Amniotic epithelial cell (primary cell): ENCODE measurements at regions not wholly inside any gene's neighbourhood (a gene's known extent, or its start where the extent isn't known, plus 50 kb on each side); places are given as distances from the start of the nearest gene placed in this dataset.
"Not testable (repeated sequence)": the region's sequence is repeated elsewhere in the genome, so short reads cannot be mapped to it uniquely, and the experiment has no call there.

Source experiments
- DNase-seq: peaks from one replicate; pipeline ENCODE4 v3.0.0-alpha.2; 2010; ENCODE audit warnings: low read depth

DNA sequence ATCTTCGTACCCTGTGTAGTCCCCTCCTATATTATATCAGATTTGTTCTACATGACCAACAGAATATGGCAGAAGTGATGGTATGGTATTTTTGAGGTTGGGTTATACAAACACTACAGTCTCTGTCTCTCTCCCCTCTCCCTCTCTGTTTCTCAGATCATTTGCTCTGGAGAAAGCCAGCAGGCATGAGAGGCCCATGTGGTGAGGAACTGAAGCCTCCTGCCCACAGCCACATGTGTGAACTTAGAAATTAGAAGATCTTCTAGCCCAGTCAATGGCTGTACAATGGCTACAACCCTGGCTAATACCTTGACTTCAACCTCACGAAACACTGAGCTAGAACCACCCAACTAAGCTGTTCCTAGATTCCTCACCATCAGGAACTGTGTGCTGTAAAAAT, 250.6 kb downstream of the SMAD2 start:
- DNase-seq = no peak

DNA sequence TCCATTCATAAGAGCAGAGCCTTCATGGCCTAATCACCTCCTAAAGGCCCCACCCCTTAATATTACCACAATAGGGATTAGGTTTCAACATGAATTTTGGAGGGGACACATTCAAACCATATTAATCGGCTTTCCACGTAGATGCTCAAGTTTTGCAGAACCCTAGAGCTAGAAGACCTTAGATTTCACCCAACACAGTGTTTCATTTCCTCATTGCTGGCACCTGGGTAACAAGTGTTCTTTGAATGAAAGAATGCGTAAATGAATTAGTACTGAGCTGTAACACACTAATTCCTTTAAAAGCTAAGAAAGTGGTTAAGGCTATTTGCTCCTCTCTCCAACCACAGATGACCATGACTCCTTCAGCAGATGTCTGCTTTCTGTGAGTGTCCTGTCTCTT, 252.5 kb downstream of the SMAD2 start:
- no peak for DNase-seq

DNA sequence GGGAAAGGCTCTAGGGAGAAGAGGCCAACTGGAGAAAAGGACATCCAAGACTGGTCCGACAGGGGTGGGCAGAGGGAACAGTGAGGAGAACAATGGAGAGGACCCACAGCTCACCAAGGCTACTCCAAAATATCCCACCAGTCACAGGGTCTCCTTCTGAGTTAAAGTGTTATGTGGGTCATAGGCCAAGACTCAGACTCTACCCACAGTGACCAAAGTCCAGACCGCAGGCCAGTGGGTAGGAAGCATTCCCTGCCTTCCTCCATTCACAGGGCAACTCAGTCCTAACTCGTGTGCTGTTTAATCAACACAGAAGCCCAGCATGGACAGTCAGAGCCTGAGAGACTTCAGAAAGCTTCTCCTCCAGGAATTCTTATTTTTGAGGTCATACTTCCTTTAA, 260.6 kb downstream of the SMAD2 start:
- DNase-seq = no peak

DNA sequence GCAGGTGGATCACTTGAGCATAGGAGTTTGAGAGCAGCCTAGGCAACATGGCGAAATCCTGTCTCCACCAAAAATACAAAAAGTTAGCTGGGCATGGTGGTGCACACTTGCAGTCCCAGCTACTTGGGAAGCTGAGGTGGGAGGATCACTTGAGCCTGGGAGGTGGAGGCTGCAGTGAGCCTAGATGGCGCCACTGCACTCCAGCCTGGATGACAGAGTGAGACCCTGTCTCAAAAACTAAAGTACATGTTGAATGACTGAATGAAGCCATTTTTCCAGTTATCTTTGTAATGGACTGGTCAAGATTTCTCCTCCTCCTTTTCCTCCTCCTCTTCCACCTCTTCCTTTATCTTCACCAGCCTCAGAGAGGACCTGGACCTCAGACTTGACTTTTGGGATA, 272.0 kb downstream of the SMAD2 start:
- DNase-seq = no peak

DNA sequence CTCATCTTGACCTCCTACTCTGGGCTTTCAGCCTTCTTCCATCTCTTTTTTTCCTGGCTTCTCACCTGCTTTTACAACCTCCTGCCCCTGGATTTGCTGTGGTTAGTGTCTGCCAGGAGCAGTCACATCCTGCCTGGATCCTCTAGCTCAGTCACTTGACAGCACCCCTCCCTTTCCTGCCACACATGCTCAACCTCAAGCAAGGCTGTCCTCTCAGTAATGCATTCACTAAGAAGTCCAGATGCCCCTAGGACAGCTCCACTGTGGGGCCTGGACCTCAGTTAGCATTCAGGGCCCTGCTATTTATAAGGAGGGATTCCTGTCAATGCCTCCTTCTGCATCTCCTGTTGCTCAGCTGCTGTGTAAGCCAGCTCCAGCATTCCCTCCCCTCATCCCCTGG, 275.5 kb downstream of the SMAD2 start:
- DNase-seq = no peak

DNA sequence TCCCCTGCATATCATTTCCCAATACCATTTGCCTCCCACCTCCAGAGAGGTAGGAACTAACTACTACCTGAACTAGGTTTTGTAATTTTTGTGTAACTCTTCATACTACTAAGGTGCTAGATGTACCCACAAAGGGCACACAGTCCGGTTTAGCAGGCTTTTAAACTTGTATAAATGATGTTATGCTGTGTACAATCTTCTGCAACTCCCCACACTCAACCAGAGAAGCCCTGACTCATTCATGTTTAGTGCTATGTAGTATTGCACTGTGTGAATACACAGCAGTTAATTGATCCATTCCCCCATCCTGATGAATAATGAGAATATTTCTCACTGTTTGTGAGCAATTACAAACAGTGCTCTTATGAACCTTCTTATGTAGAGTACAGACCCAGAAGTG, 285.6 kb downstream of the SMAD2 start:
- DNase-seq = no peak

DNA sequence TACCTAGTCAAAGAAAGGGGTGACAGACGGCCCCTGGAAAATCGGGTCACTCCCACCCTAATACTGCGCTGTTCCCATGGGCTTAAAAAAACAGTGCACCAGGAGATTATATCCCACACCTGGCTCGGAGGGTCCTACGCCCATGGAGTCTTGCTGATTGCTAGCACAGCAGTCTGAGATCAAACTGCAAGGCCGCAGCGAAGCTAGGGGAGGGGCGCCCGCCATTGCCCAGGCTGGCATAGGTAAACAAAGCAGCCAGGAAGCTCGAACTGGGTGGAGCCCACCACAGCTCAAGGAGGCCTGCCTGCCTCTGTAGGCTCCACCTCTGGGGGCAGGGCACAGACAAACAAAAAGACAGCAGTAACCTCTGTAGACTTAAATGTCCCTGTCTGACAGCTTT, 292.9 kb downstream of the SMAD2 start:
- DNase-seq = not testable (repeated sequence)

DNA sequence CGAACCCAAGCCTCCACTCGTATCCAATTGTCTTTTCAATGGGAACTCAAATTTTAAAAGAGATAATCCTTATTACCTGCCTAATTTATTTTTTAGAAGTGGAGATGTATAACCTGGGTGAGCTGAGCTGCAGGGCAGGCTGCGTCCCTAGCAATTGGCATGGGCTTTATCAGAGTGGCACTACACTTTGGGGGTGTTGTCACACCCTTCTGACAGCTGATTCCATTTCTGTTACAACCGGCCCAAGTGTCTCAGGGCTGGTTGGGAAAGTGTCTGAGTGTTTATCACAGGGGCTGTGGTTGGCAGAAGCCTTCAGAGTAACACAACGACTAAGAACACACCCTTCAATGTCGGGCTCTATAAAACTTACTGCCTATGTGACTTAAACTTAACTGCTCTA, 295.0 kb downstream of the SMAD2 start:
- no peak for DNase-seq

DNA sequence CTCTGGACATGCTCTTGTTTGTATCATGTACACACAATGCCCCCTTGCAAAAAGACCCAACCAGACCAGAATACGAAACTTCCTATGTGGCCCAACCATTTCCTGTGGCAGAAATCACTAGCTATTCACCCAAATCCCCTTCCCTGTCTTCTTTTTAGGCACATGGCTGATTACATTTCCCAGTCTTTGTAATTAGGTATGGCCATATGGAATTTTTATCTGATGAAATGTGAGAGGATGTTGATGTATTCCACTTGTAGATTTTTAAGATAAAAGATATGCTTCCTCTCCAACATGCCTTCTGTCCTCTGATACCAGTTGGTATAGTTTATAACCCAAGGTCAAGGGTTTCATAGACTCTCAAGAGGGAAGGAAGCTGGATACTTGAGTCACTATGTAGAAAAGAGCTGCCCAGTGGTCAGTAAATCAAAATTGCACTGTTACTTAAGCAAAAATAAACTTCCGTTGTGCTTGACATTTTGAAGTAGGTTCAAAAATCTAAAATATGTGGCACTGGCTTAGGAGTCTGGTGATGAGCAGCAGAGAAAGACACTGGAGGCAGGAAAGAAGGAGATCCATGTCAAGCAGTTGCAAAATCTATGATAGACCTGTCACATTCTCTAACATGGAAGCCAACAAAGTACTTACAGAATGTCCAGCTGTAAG, 297.4 kb downstream of the SMAD2 start:
- DNase-seq = no peak

DNA sequence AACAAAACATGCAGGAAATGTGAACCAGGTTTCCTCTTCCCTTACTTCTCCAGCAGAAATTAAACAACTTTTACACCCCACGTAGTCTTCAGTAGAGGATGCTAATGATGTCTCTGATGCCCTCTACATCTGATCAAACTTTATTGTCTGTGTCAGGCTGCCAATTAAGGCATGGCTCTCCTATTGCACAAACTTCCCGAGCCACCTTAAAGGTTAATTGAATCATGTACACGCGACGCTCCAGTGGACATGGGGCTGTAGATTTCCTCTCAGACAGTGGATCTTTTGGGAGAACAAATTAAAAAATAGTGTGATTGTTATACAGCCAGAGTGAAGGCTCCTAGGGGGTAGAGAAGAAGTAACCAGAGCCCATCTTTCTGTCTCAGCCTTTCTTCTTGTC, 301.6 kb downstream of the SMAD2 start:
- DNase-seq = no peak

DNA sequence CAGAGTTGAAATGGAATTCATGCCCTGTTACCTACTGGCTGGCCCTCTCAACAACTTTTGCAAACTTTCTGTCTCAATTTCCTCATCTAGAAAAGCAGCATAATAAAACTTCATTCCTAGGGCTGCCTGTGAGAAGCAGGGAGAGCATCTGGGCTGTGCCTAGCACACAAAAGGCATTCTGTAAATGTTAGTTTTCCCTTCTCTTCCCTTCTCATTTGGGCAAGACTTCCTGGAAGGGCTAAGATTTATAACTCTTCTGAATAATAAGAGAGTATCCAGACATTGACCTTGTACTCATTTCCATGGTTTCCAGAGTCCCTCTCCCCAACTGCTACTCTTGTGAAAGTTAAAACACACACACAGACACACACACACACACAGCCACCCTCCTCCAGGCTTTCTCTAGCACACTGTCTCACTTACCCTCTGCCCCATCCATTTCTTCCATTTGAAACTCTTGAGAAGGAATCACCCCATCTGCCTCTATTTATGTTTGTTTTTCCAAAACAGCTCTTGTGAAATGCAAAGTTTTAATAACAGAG, 302.1 kb downstream of the SMAD2 start:
- no peak for DNase-seq

DNA sequence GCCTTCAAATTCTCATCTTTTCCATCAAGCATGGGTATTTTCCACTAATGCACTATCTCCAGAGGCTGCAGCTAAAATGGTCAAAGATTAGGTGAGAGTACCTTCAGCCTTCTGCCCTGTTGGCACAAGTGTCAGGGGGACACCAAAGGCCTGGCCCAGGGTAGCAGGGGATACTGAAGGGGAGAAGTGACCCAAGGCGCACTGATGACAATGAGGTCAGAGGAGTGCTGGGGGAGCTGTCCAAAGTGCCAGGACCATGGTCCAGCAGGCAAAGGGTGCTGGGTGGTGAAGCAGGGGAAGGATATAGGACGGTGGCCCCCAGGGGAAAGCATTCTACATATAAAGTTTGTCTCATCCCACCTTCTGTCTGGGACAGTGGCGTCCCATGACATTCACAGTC, 303.4 kb downstream of the SMAD2 start:
- DNase-seq = no peak

DNA sequence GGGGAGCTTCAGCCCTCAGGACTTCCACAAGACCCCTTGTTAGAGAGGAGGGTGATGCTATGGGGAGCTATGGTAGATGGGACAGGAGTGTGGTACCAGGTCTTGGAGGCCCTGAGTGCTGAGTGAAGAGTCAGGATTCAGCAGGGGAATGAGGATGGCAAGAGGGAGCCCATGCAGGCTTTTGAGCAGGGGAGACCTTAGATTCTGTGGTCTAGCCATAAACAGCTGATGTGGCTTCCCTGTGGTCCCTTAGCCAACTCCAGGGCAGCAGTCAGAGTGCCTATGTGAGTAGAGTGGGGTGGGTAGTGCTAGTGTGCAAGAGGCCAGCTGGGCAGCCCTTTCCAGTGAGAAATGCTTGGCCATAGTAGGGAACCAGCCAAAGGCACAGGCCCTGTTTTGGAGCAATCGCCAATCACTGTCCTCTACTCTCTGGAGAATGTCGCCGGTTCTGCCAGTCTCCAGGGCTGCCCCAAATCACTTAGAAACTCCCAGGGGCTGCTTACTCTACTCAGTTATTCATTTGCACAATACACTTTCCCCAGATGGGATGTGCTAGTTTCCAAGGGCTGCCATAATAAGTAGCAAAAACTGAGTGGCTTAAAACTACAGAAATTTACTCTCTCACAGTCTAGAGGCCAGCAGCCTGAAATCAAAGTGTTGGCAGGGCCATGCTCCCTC, 310.5 kb downstream of the SMAD2 start:
- no peak for DNase-seq

DNA sequence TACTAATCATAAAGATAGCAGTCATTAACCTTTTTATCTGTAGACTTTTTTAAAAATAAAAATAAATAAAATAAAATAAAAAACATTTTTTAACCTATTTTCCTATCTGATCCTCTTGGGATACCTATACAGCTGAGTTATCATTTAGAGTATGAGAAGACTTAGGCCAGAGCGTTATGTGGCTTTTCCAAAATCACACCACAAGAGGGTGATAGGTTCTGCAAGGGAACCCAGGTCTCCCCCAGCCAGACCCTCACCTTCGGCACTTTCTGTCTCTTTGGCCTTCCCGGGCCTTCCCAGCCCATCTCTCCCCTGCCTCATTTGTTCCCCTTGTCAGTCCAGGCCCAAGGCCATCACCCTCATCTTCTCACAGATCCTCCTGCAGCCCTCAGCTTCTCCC, 311.7 kb downstream of the SMAD2 start:
- no peak for DNase-seq

DNA sequence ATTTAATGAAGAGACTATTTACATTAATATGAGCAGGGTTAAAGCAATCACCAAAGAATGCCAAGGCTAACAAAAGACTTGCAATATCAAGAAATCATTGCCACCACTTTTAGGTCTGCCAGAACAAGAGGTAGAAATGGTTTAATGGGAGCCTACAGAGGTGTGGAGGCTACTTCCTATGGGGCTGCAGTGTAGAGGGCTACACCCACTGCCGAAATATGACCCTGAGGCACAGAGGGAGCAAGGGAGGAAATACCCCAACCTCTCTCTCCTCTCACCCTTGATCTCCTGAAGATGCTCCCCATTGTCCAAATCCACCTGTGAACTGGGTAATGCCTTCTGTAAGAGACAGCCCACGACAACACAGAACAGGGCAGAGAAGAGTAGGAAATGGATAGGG, 315.4 kb downstream of the SMAD2 start:
- no peak for DNase-seq

DNA sequence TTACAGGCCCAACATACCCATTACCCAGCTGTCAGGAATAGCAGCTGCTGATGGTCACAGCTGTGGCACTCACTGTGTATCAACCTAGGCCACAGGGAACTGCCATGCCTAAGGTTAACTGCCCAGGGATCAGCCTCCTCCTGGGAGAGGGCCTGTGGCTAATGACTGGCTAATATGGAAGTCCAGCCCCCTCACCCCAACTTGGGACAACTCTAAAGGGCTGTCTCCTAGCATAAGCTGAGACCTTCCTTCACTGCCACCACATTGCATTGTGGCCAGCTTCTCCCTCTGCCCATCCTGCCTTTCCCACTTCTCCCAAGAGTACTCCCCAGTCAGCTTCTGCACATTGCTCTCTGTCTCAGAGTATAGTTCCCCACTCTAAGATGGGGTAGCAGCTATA, 316.5 kb downstream of the SMAD2 start:
- no peak for DNase-seq

DNA sequence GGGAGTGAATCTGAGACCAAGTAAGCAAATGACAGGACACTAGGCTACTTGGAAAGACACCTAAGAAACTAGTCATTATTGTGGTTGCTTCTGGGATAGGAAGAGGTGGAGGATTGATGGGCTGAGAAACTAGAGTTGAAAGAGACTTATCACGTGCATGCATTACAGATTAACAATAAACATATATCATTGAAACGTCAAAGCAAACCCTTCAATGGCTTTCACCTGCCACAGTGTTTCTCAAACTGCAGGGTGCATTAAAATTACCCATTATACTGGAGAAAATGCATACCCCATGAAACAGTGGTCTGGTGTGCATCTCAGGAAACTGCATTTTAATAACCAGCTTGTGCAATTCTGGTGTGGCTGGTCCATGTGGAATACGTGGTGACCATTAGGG, 318.8 kb downstream of the SMAD2 start:
- DNase-seq = no peak

DNA sequence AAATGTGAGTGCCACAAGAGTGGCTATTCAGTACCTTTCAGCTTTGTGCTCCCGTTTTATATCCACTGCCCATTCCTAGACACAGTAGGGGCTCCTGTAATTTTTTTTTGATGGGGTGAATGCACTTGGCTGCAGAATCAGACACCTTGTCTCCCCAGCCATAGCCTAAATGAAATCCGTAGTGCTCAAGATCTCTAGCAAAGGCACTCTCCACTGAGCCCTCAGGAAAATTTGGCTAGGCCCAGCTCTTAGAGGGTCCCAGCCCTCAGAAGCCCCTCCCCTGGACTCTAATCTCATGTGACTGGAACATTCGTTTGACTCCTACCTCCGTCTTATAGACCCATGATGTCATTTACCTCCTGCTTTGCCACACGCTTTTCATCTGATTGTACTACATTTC, 323.9 kb downstream of the SMAD2 start:
- no peak for DNase-seq

DNA sequence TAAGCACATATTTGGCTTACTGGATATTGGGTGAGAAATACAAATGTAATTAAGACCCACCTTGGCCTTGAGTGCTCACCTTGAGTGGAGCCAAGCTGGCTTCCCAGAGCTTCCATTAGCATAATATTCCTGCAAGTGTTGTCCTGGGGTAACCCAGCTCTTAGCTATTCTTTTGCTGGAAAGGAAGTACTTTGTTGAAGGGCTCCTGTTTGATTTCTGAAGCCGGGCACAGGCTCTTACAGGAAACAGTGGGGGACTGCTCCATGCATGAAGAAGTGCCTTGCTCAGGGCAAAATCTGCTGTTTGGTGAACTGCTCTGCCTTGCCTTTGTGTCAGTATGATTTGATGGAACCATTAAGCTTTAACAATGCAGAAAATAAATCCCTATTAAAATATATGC, 325.4 kb downstream of the SMAD2 start:
- DNase-seq = no peak

DNA sequence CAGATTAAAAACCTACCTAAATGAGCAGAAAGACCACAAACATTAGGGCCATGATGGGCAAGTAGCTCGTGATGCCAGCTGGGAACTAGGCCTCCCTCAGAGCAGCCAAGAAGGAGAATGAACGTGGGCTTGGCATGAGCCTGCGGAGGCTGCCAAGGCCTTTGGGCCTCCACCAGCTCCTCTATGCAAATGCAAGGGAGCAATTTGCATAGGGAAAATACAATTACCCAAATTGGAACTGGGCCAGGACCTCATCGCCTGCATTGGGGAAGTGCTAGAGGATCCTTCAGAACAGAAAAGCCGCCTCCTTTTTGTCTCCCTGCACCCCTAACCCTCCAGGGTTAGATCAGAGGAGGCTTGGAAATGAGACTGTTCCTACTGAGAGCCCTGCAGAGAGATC, 326.4 kb downstream of the SMAD2 start:
- no peak for DNase-seq

DNA sequence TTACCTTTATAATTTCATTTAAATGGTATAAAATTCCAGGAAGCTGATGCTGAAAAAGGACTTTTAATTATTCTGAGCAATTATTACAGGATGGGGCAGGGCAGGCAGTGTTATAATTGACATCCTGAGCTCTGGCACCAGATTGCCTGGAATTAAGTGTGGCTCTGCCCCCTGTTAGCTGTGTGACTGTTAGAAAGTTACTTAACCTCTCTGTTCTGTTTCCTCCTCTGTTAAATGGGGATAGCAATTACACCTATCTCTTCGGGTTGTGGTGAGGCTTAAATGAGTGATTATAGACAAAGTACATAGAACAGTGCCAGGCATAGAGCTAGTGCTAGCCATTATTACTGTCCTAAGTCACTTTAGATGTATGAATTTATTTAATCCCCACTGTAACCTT, 327.3 kb downstream of the SMAD2 start:
- no peak for DNase-seq

DNA sequence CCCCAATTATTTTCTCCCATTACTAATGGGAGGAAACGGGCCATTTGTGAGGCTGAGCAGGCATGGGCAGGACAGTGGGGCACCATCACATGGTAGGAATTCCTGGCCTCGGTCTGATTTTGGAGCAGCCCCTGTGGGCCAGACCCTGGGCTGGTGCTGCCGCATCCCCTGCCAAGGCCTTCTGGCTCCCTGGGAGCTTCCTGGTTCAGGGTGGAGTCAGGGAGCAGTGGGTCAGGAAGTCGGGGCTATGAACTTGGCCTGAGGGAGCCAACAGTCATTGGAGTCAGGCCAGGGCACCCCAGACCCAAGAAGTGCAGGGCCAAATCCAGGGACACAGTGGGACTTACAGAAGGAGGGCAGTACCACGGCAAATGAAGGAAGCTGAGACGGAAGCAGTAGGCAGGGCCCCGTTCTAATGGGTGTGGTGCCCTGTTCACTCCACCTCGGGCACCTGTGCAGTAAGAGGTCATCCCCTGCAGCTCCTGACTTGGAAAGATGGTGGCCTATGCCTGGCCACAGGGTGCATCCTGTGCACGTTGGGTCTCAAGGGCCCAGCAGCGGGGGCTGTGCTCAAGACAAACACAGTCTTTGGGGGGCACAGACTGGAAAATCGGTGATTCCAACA, 328.1 kb downstream of the SMAD2 start:
- DNase-seq = no peak

DNA sequence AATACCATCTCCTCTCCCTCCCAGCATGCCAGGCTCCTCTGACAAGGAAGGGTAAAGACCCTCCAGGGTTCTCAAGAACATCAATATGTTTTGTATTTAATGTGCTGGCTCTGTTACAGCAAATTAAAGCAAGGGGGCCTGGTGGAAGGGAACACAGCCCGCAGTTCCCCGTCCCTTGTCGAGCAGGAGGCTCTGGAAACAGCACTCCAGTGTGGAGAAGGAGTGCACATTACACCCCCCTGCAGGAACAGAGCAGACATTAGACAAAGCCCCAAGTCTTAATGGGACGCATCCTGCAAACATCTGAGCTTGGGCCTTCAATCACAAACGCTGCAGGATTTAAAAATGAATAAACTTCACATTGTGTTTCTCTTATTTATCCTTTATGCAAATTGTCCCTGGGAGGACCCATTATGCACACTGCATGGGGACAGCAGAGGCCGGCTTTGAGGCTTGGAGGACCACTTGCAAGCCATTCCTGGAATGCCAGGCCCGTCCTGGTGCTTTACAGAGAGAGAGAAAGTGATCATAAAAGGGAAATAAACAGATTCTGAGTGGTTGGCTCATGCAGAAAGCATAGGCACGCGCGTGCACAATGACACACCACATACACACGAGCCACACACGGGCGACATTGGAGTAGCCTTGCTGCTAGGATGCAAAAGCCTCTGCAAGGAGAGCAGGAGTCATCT, 328.7 kb downstream of the SMAD2 start:
- no peak for DNase-seq
